Panc1 (cell line): ENCODE measurements at regions not wholly inside any gene's neighbourhood (a gene's known extent, or its start where the extent isn't known, plus 50 kb on each side); places are given as distances from the start of the nearest gene placed in this dataset.

Source experiments
- ATAC-seq: fragments of 200-7000 bp; cut with Tn5 transposase; 2 replicates; pipeline ENCODE4 v1.9.1; 2020; ENCODE audit warnings: mild to moderate bottlenecking, moderate library complexity
- BruUV-seq: library from RNA; stranded (reverse); fragments of 400-500 nt; replicated peaks from 2 replicates; lab custom pipeline; 2021; lab: Mats Ljungman, UMichigan
- CTCF ChIA-PET: fragments of 300-600 bp; sonication (Branson Sonifier 250); formaldehyde crosslinking; loops from one replicate; lab custom pipeline; 2022; ENCODE audit warnings: antibody characterized with exemption; lab: Charles Lee
- POLR2A ChIA-PET: fragments of 300-600 bp; sonication (Branson Sonifier 250); formaldehyde crosslinking; loops from one replicate; lab custom pipeline; 2022; ENCODE audit warnings: antibody characterized with exemption; lab: Charles Lee
- DNase-seq: peaks from one replicate; pipeline ENCODE4 v3.0.0-alpha.2; 2010; ENCODE audit warnings: low read depth, low spot score
- H3K27ac ChIP-seq: 2 replicates; pipeline ENCODE4 v1.5.1; 2011; ENCODE audit warnings: mild to moderate bottlenecking, low read length, inconsistent platforms
- H3K27me3 ChIP-seq: fragments of 200-500 bp; sonication (Bioruptor generic); 2 replicates; pipeline ENCODE4 v1.6.0; 2014; ENCODE audit warnings: low read length, inconsistent platforms; ENCODE audit not compliant: control insufficient read depth, insufficient read depth
- H3K36me3 ChIP-seq: fragments of 200-500 bp; sonication (Bioruptor generic); 2 replicates; pipeline ENCODE4 v1.5.1; 2014; ENCODE audit warnings: inconsistent platforms, mild to moderate bottlenecking, low read length, moderate library complexity; ENCODE audit not compliant: control insufficient read depth, insufficient read depth
- H3K4me1 ChIP-seq: 2 replicates; pipeline ENCODE4 v1.5.1; 2011; ENCODE audit warnings: inconsistent platforms, mild to moderate bottlenecking, low read length, moderate library complexity; ENCODE audit not compliant: control insufficient read depth, insufficient read depth
- H3K4me3 ChIP-seq, 2 experiments: 2 replicates each; pipeline ENCODE4 v1.5.1; 2011 to 2012; ENCODE audit warnings: low read depth in 2 of 2, low read length in 2 of 2, mild to moderate bottlenecking in 2 of 2, inconsistent platforms in 1 of 2, moderate library complexity in 1 of 2
- H3K9me3 ChIP-seq: fragments of 200-500 bp; sonication (Bioruptor generic); 2 replicates; pipeline ENCODE4 v1.5.1; 2014; ENCODE audit warnings: low read depth, mild to moderate bottlenecking, inconsistent platforms, low read length, moderate library complexity; ENCODE audit not compliant: control insufficient read depth, insufficient read depth
- POLR2AphosphoS5 ChIP-seq: IDR thresholded peaks from 2 replicates; pipeline ENCODE4 v1.6.1; 2012; ENCODE audit warnings: mild to moderate bottlenecking, low read depth, low read length, moderate library complexity
- SIN3A ChIP-seq: IDR thresholded peaks from 2 replicates; pipeline ENCODE4 v1.6.1; 2012; ENCODE audit warnings: low read depth, mild to moderate bottlenecking, low read length, moderate library complexity, borderline replicate concordance; ENCODE audit not compliant: insufficient read depth
- TCF7L2 ChIP-seq: IDR thresholded peaks from 2 replicates; pipeline ENCODE4 v1.6.1; 2011; ENCODE audit warnings: mild to moderate bottlenecking, low read depth, low read length, inconsistent platforms
- in situ Hi-C: cut with HindIII; loops from 2 replicates; pipeline ENCODE4 v1.10.0; 2016; ENCODE audit warnings: low sequenced_read_pairs, low pct_unique_long_range_greater_than_20kb
- intact Hi-C: fragments of 100-400 bp; cut with micrococcal nuclease; formaldehyde crosslinking; loops from one replicate; pipeline ENCODE4 v1.10.0; 2022; ENCODE audit not compliant: unreplicated experiment
- TF ChIP-seq, protein P1 (sequence below): fragments of 450-650 bp; IDR thresholded peaks from 2 replicates; pipeline ENCODE4 v1.5.1; 2017; ENCODE audit warnings: mild to moderate bottlenecking
- TF ChIP-seq, protein P2 (sequence below), 2 experiments: IDR thresholded peaks; 2 replicates each; pipeline ENCODE4 v1.6.1; 2011 to 2012; ENCODE audit warnings: low read depth in 2 of 2, control low read depth in 1 of 2, low read length in 1 of 2, mild to moderate bottlenecking in 1 of 2, moderate library complexity in 1 of 2; ENCODE audit not compliant: insufficient read depth in 1 of 2

DNA sequence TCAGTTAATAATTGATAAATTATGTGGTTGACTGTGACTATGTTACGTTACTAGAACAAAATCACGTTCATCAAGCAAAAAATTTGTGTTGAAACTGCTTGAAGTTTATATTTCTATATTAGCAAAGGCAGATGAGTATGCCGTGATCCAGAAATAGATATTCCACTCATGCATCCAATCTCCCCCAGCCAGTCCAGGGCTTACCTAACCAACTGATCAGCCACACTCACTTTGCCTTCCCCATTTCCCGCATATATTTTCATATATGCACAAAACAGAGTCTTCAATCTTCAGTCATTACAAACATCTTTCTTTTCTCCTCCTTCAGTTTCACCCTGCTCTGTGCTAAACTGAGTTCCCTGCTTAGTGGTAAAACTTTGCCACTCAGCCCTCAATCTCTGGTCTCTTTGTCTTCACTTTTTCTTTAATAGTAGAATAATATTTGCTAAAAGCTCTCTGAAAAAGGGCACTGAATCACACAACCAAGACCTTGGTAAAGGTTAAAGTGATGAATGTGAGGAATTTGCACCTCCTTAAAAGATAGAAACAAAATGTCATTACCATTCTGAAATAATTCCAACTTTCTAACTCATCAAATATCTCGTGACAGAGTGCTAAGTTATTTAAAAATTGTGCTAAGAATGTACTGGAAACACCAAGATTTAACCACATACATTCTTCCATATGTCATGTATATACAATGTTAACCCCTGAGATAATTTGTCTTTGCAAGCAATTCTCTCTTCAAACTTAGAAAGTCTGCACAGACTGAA is 893.2 kb upstream of the CRIM1 start:
- Histone ChIP-seq H3K4me3 (no peak overlapping the region), H3K36me3 (no peaks in the 10 kb centered on the region), H3K27me3 (no peaks in the 10 kb centered on the region), H3K9me3 (no peaks in the 10 kb centered on the region), H3K27ac (no peak overlapping the region), H3K4me1 (no peaks in the 10 kb centered on the region)
- DNase-seq (no peak), ATAC-seq (no peak)
- in situ Hi-C loops: no loop called here
- ChIA-PET CTCF (no interaction called here), POLR2A (no interaction called here)
- TF ChIP-seq TCF7L2 (no peak), SIN3A (no peak), POLR2AphosphoS5 (no peak)
- TF ChIP-seq, protein P1, sequence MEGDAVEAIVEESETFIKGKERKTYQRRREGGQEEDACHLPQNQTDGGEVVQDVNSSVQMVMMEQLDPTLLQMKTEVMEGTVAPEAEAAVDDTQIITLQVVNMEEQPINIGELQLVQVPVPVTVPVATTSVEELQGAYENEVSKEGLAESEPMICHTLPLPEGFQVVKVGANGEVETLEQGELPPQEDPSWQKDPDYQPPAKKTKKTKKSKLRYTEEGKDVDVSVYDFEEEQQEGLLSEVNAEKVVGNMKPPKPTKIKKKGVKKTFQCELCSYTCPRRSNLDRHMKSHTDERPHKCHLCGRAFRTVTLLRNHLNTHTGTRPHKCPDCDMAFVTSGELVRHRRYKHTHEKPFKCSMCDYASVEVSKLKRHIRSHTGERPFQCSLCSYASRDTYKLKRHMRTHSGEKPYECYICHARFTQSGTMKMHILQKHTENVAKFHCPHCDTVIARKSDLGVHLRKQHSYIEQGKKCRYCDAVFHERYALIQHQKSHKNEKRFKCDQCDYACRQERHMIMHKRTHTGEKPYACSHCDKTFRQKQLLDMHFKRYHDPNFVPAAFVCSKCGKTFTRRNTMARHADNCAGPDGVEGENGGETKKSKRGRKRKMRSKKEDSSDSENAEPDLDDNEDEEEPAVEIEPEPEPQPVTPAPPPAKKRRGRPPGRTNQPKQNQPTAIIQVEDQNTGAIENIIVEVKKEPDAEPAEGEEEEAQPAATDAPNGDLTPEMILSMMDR: no peak
- TF ChIP-seq, protein P2, sequence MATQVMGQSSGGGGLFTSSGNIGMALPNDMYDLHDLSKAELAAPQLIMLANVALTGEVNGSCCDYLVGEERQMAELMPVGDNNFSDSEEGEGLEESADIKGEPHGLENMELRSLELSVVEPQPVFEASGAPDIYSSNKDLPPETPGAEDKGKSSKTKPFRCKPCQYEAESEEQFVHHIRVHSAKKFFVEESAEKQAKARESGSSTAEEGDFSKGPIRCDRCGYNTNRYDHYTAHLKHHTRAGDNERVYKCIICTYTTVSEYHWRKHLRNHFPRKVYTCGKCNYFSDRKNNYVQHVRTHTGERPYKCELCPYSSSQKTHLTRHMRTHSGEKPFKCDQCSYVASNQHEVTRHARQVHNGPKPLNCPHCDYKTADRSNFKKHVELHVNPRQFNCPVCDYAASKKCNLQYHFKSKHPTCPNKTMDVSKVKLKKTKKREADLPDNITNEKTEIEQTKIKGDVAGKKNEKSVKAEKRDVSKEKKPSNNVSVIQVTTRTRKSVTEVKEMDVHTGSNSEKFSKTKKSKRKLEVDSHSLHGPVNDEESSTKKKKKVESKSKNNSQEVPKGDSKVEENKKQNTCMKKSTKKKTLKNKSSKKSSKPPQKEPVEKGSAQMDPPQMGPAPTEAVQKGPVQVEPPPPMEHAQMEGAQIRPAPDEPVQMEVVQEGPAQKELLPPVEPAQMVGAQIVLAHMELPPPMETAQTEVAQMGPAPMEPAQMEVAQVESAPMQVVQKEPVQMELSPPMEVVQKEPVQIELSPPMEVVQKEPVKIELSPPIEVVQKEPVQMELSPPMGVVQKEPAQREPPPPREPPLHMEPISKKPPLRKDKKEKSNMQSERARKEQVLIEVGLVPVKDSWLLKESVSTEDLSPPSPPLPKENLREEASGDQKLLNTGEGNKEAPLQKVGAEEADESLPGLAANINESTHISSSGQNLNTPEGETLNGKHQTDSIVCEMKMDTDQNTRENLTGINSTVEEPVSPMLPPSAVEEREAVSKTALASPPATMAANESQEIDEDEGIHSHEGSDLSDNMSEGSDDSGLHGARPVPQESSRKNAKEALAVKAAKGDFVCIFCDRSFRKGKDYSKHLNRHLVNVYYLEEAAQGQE (IDR thresholded peaks at IDR 0.05; ENCODE audit: insufficient read depth in 1 of 2, low read depth in 2 of 2, low read length in 1 of 2): no peak
- intact Hi-C loops: no loop called here
- no TSS peak for BruUV-seq

DNA sequence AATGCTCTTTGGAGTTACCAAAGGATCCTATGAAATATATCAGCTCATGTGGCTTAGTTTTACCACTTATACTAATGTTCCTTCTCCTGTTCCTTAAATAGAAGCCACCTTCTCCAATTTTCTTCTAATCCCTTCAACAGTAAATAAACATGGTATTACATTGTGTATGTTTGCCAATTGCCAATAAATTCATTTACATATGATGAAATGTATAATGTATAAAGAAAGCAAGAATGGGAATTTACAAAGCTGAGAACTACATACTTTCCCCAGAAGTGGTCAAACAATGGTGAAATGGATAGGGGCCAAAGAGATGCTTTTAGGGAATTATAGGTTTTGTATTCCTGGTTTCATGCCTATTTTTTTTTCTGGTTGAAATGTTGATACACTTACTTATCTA is 894.2 kb upstream of the CRIM1 start:
- Histone ChIP-seq H3K36me3 (no peaks in the 10 kb centered on the region), H3K9me3 (no peaks in the 10 kb centered on the region), H3K4me1 (no peaks in the 10 kb centered on the region), H3K27ac (no peak overlapping the region), H3K4me3 (no peak overlapping the region), H3K27me3 (no peaks in the 10 kb centered on the region)
- ATAC-seq (no peak), DNase-seq (no peak)
- BruUV-seq: no TSS peak
- intact Hi-C loops (no loop called here), in situ Hi-C loops (no loop called here)
- ChIA-PET CTCF (no interaction called here), POLR2A (no interaction called here)
- no peak for TF ChIP-seq SIN3A
- TF ChIP-seq, protein P2 (IDR thresholded peaks at IDR 0.05; ENCODE audit: insufficient read depth in 1 of 2, low read depth in 2 of 2, low read length in 1 of 2): no peak
- TF ChIP-seq POLR2AphosphoS5: no peak
- TF ChIP-seq, protein P1: no peak
- TF ChIP-seq TCF7L2: no peak
